ENCODE measurements at regions not wholly inside any gene's neighbourhood (a gene's known extent, or its start where the extent isn't known, plus 50 kb on each side); places are given as distances from the start of the nearest gene placed in this dataset.

- H4K20me1 ChIP-seq (ENCODE audit: insufficient read depth) = no peaks in the 10 kb centered on the region
- H3K27ac ChIP-seq (ENCODE audit: low read depth, low read length) = no peak overlapping the region
- CTCF ChIA-PET = no interaction called here
- H3K9me3 ChIP-seq (ENCODE audit: control insufficient read depth in 1 of 2, insufficient read depth in 1 of 2, low read depth in 1 of 2, low read length in 2 of 2) = no peaks in the 10 kb centered on the region
- TF ChIP-seq ZNF274 (IDR thresholded peaks at IDR 0.05; ENCODE audit: low read depth, low read length) (no peak), YY1 (IDR thresholded peaks at IDR 0.05; ENCODE audit: extremely low read depth, insufficient replicate concordance, low read depth, low read length) (no peak), CEBPB (IDR thresholded peaks at IDR 0.05; ENCODE audit: low read depth) (no peak), EZH2phosphoT487 (IDR thresholded peaks at IDR 0.05; ENCODE audit: borderline replicate concordance) (no peak), POLR2A (IDR thresholded peaks at IDR 0.05; ENCODE audit: borderline replicate concordance, extremely low read depth, insufficient read depth, insufficient read length) (no peak), JUND (IDR thresholded peaks at IDR 0.05) (no peak), MAX (IDR thresholded peaks at IDR 0.05) (no peak), SIN3A (IDR thresholded peaks at IDR 0.05; ENCODE audit: low read depth) (no peak), ZFX (IDR thresholded peaks at IDR 0.05) (no peak), RAD21 (IDR thresholded peaks at IDR 0.05; ENCODE audit: low read depth) (no peak), CBX3 (IDR thresholded peaks at IDR 0.05; ENCODE audit: low read depth) (no peak), SP1 (IDR thresholded peaks at IDR 0.05; ENCODE audit: low read depth) (no peak), EGR1 (IDR thresholded peaks at IDR 0.05; ENCODE audit: low read depth) (no peak), ELF1 (IDR thresholded peaks at IDR 0.05; ENCODE audit: borderline replicate concordance, low read depth) (no peak), EZH2 (IDR thresholded peaks at IDR 0.05) (no peak), SRF (IDR thresholded peaks at IDR 0.05; ENCODE audit: low read depth) (no peak), TCF7L2 (IDR thresholded peaks at IDR 0.05; ENCODE audit: borderline replicate concordance, extremely low read depth, insufficient read depth, insufficient read length) (no peak), FOSL1 (IDR thresholded peaks at IDR 0.05; ENCODE audit: low read depth) (no peak)
- TF ChIP-seq, protein P1, sequence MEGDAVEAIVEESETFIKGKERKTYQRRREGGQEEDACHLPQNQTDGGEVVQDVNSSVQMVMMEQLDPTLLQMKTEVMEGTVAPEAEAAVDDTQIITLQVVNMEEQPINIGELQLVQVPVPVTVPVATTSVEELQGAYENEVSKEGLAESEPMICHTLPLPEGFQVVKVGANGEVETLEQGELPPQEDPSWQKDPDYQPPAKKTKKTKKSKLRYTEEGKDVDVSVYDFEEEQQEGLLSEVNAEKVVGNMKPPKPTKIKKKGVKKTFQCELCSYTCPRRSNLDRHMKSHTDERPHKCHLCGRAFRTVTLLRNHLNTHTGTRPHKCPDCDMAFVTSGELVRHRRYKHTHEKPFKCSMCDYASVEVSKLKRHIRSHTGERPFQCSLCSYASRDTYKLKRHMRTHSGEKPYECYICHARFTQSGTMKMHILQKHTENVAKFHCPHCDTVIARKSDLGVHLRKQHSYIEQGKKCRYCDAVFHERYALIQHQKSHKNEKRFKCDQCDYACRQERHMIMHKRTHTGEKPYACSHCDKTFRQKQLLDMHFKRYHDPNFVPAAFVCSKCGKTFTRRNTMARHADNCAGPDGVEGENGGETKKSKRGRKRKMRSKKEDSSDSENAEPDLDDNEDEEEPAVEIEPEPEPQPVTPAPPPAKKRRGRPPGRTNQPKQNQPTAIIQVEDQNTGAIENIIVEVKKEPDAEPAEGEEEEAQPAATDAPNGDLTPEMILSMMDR (IDR thresholded peaks at IDR 0.05 in 2 of 3, conservative IDR thresholded peaks at IDR 0.05 in 1 of 3; ENCODE audit: borderline replicate concordance in 1 of 3, insufficient read depth in 1 of 3, low read depth in 2 of 3, low read length in 2 of 3) = no peak
- TF ChIP-seq, protein P2, sequence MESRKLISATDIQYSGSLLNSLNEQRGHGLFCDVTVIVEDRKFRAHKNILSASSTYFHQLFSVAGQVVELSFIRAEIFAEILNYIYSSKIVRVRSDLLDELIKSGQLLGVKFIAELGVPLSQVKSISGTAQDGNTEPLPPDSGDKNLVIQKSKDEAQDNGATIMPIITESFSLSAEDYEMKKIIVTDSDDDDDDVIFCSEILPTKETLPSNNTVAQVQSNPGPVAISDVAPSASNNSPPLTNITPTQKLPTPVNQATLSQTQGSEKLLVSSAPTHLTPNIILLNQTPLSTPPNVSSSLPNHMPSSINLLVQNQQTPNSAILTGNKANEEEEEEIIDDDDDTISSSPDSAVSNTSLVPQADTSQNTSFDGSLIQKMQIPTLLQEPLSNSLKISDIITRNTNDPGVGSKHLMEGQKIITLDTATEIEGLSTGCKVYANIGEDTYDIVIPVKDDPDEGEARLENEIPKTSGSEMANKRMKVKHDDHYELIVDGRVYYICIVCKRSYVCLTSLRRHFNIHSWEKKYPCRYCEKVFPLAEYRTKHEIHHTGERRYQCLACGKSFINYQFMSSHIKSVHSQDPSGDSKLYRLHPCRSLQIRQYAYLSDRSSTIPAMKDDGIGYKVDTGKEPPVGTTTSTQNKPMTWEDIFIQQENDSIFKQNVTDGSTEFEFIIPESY (IDR thresholded peaks at IDR 0.05; ENCODE audit: extremely low read depth, insufficient replicate concordance, low read length) = no peak
- no peaks in the 10 kb centered on the region for H3K36me3 ChIP-seq (ENCODE audit: control insufficient read depth in 1 of 2, insufficient read depth in 2 of 2, low read length in 2 of 2)
- RAD21 ChIA-PET (ENCODE audit: low non-redundant PET in 1 of 2, low total read pairs in 2 of 2, uncharacterized antibody in 2 of 2, unreplicated experiment in 2 of 2) = no interaction called here
- ATAC-seq (no peak), DNase-seq (ENCODE audit: low read depth, low spot score) (no peak)
- POLR2A ChIA-PET = no interaction called here
- no peak overlapping the region for H2AFZ ChIP-seq (ENCODE audit: low read depth, low read length, poor library complexity, severe bottlenecking)
- no TSS peak for BruUV-seq (replicated peaks)
- no peak overlapping the region for H3K9ac ChIP-seq (ENCODE audit: low read length)
- intact Hi-C loops (cut with micrococcal nuclease) = no loop called here
- no peak overlapping the region for H3K4me2 ChIP-seq (ENCODE audit: low read length)
- no peak overlapping the region for H3K4me3 ChIP-seq (replicated peaks in 1 of 2; ENCODE audit: low read depth in 1 of 2, low read length in 2 of 2)
- H3K4me1 ChIP-seq (ENCODE audit: control insufficient read depth in 1 of 2, insufficient read depth in 2 of 2, low read length in 2 of 2) = no peaks in the 10 kb centered on the region
- no peaks in the 10 kb centered on the region for H3K79me2 ChIP-seq (ENCODE audit: insufficient read depth, low read length)
- H3K9me2 ChIP-seq (ENCODE audit: insufficient read depth) = no peaks in the 10 kb centered on the region
- H3K27me3 ChIP-seq (ENCODE audit: insufficient read depth, low read length) = peaks cover 19% of the 10 kb centered on the region
These were observed 327.9 kb upstream of the PRKCQ start for GRCh38 chr10:6907877-6908530.

All from HCT116 (cell line).